ENCODE measurements at regions not wholly inside any gene's neighbourhood (a gene's known extent, or its start where the extent isn't known, plus 50 kb on each side); places are given as distances from the start of the nearest gene placed in this dataset.

DNA sequence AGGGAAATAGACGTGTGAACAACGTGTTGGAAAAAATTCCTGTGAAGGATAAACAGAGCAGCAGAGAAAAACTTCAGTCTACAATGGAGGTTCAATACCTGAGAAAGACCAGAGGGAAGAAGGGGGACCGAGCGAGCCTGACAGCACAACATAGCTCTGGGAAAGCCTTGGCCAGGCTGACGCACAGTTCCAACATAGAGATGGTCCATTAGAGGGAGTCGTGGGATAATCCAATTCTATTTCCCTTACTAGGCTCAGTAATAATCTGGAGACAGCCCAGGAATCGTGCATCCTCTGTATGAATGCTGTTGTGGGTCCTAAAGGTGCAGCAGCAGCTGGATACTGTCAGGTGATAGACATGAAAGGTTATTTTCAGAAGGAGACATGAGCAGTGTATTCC is 370.8 kb upstream of the BTBD3 start:
- TF ChIP-seq POLR2A (IDR thresholded peaks at IDR 0.05; ENCODE audit: low read length) (no peak), GATA1 (IDR thresholded peaks at IDR 0.05; ENCODE audit: low read depth, low read length) (no peak)
